Left cardiac atrium (tissue), 4 donors: ENCODE measurements at regions not wholly inside any gene's neighbourhood (a gene's known extent, or its start where the extent isn't known, plus 50 kb on each side); places are given as distances from the start of the nearest gene placed in this dataset.

ENCODE experiments used
- ATAC-seq, 2 donors: fragments of 200-7000 bp; cut with Tn5 transposase; one replicate each; pipeline ENCODE4 v1.9.1; 2020; ENCODE audit warnings: mild to moderate bottlenecking in 2 of 2, moderate library complexity in 2 of 2
- DNase-seq: peaks from one replicate; pipeline ENCODE4 v3.0.0-alpha.2; 2020
- intact Hi-C, 2 donors: fragments of 100-400 bp; cut with DNase I; formaldehyde crosslinking; loops; one replicate each; pipeline versions ENCODE4 v1.14.1 to v1.15.1; 2022 to 2023
- donor health status: DM: no; HTN: yes; CAD: no.
- donor health status: DM: no; HTN: yes; CAD: no; lungs with severe emphysema.
- donor health status: DM: yes; HTN: yes; CAD: no.
- donor health status: Dilated cardiomyopathy.

- no peak for DNase-seq
- ATAC-seq, result no peak
- intact Hi-C loops, result no loop called here
These were observed 131.6 kb downstream of the NAV1 start for GRCh38 chr1:201670517-201670916.

- intact Hi-C loops, result no loop called here
- no peak for ATAC-seq
- DNase-seq, result no peak
These were observed 133.8 kb downstream of the NAV1 start for GRCh38 chr1:201672685-201673084.

GRCh38 chr1:201673093-201673492 lies 134.2 kb downstream of the NAV1 start:
- DNase-seq (no peak), ATAC-seq (no peak)
- intact Hi-C loops, result no loop called here

GRCh38 chr1:201673915-201674314 lies 135.0 kb downstream of the NAV1 start:
- DNase-seq (no peak), ATAC-seq (no peak)
- intact Hi-C loops, result no loop called here

DNA sequence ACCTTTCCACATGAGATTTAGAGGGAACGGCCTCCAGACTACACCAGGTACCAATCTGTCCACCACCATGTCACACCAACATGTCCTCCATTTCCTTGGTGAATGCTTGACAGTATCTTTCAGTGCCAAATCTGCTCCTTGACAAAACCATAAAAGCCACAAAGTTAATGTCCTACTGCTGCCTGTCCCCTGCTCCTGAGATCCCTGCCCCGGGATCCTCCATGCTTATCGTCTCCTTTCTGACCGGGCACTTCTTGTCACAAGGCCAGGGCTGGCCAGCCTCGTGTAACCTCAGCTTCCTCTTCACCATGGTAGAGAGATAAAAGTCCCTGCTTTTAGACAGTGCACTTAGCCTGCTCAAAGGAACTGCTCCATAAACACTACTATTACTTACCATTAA lies 136.2 kb downstream of the NAV1 start:
- intact Hi-C loops, result no loop called here
- ATAC-seq (peak; percentile 65 to 86), DNase-seq (peak; percentile 61)

GRCh38 chr1:201676197-201676596 lies 137.3 kb downstream of the NAV1 start:
- ATAC-seq, result peak; percentile 45 to 76
- intact Hi-C loops, result no loop called here
- DNase-seq, result no peak

DNA sequence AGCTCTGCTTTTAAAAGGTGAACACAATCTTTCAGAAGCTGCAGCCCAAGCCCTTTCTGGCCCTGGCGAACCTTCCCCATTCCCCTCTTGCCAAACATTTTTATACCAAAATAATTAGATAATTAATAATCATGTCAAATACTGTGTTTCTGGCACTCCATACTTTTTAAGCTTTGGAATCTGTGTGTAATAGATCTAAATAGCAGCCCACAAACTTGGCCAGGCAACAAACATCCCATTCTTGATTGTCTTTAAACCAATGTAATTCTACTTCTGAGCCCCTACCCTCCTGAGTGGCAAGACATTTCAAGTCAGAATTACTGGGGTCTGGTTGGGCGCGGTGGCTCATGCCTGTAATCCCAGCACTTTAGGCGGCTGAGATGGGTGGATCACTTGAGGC lies 137.7 kb downstream of the NAV1 start:
- intact Hi-C loops, result no loop called here
- no peak for ATAC-seq

GRCh38 chr1:201678264-201679101 lies 139.6 kb downstream of the NAV1 start:
- ATAC-seq (no peak), DNase-seq (no peak)
- intact Hi-C loops, result no loop called here

More for the DNA sequence above, 137.7 kb downstream of the NAV1 start:
- DNase-seq, result no peak

DNA sequence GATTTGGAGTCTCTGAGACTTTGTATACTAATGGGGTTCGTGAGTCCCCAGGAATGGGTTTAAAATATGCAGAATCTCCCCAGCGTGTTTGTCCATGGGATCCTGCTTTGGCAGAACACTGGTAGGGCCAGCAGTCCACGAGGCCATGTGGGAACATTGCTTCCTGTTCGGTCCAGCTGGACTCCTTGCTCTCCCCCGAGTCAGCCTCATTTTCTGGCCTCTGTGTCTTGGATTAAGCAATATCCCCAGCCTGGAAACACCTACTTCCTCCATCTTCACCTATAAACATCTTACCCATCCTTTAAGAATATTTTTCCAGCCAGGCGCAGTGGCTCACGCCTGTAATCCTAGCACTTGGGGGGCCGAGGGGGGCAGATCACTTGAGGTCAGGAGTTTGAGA lies 142.4 kb downstream of the NAV1 start:
- no peak for DNase-seq
- ATAC-seq, result peak; percentile 41 to 85
- intact Hi-C loops, result no loop called here

- DNase-seq, result no peak
- intact Hi-C loops, result no loop called here
- no peak for ATAC-seq
These were observed 144.0 kb downstream of the NAV1 start for GRCh38 chr1:201682964-201683363.

GRCh38 chr1:201683397-201683796 lies 144.5 kb downstream of the NAV1 start:
- DNase-seq, result no peak
- intact Hi-C loops, result no loop called here
- no peak for ATAC-seq

DNA sequence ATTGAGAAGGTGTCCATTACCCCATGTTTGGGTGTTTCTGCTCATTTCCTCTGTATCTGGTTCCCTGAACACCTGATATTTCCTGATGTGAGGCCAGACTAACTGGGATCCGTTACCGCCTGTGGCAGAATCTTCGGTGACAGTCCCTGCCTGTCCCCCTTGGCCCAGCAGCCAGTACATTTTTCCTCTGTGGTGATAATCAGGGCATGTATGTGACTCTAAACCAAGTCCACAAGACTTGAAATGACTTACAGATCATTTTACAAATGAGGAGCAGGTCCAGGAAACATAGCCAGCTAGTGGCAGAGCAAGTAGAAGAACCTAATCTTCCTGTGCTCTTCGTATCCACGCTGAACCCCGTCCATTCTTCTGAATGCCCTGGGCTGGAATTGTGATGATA lies 143.5 kb upstream of the IPO9 start:
- ATAC-seq (no peak), DNase-seq (no peak)
- intact Hi-C loops, result no loop called here

GRCh38 chr1:201686714-201687455 lies 142.1 kb upstream of the IPO9 start:
- DNase-seq (no peak), ATAC-seq (no peak)
- intact Hi-C loops, result no loop called here

- no peak for DNase-seq
- intact Hi-C loops, result no loop called here
- ATAC-seq, result no peak
These were observed 140.4 kb upstream of the IPO9 start for GRCh38 chr1:201688514-201688913.

- DNase-seq (no peak), ATAC-seq (no peak)
- intact Hi-C loops, result no loop called here
These were observed 139.3 kb upstream of the IPO9 start for GRCh38 chr1:201689647-201690046.

DNA sequence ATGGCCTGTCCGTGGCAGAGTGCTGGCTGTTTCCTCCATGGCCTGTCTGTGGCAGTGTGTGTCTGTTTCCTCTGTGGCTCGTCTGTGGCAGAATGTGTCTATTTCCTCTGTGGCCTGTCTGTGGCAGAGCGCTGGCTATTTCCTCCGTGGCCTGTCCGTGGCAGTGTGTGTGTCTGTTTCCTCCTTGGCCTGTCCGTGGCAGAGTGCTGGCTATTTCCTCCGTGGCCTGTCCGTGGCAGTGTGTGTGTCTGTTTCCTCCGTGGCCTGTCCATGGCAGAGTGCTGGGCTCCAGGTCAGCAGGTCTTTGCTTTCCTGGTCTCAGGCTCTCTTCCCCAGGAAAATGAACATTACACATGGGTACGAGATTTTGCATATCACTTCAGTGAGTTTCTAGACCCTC lies 138.4 kb upstream of the IPO9 start:
- DNase-seq, result no peak
- no peak for ATAC-seq
- intact Hi-C loops, result no loop called here

DNA sequence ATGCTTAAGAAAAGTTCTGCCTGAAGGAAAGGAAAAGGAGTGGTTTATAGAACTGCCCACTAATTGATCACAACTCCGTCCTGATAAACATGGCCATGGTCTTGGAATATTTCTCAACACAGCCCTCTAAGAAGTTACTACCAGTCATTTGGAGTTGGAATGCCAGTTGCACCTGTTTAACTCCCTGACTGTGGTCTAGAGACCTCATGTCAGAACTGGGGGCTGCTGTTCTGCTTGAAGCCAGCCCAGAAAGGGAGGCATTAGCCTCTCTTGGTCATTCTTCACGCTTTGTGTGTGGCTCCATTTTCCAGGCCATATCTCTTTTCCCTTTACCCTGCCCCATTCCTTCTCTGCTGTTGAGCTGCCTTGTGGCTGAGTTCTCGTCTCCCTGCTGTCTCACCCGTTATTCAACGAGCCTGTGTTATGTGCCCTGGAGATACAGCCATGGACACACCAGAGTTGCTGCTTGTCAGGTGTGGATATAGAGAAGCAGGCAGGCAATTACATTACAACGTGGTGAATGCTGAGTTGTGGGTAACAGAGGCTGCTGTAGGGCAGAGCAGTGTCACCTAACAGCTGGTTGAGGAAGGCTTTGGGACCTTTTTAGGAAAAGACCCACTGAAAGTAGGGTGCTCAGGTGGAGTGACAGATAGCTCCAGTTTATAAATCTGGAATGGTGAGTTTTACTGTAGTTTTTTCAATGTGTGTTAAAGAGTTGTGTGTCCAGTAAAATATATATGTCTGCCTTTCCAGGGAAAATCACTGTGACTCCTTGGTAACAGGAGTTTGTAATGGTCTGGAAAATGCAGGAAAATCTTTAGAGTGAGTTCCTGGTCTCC lies 137.0 kb upstream of the IPO9 start:
- no peak for ATAC-seq
- intact Hi-C loops, result no loop called here
- no peak for DNase-seq

- DNase-seq, result no peak
- peak in 1 of 2 donors; percentile 25 for ATAC-seq
- intact Hi-C loops, result no loop called here
These were observed 136.2 kb upstream of the IPO9 start for GRCh38 chr1:201692555-201693394.
